ENCODE measurements at regions not wholly inside any gene's neighbourhood (a gene's known extent, or its start where the extent isn't known, plus 50 kb on each side); places are given as distances from the start of the nearest gene placed in this dataset.
"Not testable (repeated sequence)": the region's sequence is repeated elsewhere in the genome, so short reads cannot be mapped to it uniquely, and the experiment has no call there.

DNA sequence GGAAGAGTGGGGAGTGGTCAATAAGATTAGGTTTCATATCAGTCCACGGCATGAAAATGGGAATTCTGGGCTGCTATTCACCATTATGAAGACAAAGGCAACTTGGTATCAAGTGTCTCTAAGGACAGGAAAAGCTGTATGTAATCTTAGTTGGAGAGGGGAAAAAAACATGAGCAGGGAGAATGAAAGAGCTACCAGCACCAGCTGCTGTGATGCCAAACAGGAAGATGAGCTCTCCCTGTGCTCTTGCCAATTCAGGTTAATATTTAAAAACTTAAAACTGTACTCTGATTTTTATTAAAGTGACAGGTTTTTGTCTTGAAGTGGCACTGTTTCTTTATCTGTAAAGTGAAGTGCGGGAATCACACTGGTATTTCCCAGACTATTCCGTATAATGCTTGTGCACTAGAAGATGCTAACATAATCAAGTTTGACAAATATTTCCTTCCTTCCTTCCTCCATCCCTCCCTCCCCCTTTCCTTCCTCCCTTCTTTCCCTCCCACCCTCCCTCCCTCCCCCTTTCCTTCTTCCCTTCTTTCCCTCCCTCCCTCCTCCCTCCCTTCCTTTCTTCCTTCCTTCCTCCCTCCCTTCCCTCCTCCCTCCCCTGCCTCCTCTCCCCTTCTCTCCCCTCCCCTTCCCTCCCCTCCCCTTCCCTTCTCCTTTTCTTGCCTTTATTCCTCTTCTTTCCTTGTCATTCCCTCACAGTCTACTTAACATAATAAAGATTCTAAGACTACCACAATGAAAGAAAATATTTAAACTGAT lies 1383.0 kb upstream of the C9orf72 start:
- DNase-seq, result no peak

DNA sequence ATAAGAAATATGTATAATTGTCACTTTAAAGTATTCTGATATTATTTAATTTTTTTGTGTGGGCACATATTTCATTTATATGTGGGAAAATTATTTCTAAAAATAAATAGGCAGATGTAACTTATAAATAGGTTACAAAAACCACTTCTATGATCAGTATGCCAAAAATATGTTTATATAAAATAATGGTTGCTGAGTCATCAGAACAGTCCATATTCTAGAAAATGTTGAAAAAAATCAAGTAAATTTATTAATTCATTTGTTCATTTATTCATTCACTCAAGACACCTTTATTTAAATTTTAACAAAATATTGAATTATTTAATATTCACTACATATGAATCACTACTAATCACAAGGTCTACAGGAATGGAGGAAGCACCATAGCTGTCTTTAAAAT lies 1387.3 kb upstream of the C9orf72 start:
- DNase-seq, result no peak

DNA sequence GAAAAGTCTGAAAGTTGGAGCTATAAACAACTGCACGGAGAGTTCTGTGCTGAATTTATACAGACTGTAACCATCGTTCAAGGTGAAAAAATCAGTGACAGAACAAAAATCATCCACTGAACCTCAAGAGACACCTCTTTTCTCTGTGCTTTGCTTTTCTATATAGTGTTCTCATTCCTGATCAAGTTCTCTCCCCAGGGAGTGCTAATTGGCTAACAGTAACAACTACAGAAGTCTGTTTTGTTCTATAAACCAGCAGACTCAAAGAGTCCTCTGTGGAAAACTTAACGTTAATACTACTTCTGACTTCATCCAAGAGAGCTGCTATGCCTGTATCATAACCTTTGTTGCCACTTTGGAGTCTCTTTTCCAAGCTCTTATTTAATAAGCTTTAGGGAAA lies 1388.3 kb upstream of the C9orf72 start:
- DNase-seq, result no peak

DNA sequence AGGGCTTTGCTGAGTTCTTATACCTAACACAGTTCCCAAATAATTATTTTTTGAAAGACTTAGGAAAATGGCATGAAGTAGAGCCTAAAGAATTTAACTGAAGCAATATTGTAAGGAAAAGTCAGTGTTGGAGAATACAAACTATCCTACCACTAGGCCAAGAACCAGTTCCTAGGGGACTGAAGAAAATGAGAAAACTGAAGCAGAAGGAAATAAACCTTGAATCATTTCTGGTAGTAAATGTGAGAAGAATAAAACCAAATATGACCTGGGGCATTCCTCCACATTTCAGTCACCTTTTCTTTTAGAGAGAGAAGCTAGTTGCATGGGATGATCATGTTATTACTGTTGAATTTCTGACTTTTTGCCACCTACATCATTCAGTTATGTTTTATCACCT lies 1393.9 kb upstream of the C9orf72 start:
- DNase-seq, result no peak

DNA sequence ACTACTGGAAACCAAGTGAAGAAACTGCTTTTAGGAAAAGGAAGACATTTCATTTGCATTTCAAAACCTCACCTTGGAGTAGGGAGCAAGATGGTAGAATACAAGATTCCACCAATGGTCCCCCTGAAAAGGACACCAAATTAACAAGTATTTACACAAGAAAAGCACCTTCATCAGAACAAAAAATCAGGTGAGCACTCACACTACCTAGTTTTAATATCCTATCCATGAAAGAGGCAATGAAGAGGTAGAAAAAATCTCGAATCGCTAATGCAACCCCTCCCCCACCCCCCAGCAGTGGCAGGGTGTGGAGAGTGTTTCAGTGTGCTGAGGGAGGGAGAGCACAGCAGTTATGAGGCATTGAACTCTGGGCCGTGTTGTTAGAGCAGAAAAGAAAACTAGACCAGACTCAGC lies 1397.0 kb upstream of the C9orf72 start:
- DNase-seq, result no peak

DNA sequence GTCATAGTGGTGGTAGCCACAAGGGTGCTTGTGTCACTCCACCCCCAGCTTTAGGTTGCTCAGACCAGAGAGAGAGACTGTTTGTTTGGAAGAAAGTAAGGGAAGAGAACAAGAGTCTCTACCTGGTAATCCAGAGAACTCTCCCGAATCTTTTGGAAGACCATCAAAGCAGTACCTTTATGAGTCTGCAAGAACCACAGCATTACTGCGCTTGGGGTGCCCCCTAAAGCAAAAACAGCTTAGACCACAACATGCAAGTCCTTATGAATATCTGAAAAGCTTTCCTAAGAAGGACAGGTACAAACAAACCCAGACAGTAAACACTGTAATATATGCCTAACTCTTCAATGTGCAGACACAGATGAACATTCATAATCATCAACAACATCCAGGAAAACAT lies 1398.6 kb upstream of the C9orf72 start:
- DNase-seq, result no peak

DNA sequence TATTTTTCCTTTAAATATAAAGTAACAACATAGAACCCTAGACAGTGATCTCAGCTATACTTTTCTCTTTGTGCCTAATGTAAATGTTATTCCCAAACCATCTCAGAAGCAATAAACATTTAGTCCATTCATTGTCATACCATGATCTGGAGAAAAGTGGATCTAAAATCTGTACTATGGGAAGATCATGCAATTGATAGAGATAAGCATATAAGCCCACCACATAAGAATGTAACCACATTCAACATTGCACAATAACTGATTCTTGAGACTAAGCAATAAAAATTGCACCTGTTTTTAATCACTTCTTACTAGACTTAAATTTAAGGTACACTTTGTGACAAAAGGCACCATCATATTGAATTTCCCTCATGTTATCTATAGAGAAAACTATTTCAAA lies 1403.0 kb upstream of the C9orf72 start:
- no peak for DNase-seq

DNA sequence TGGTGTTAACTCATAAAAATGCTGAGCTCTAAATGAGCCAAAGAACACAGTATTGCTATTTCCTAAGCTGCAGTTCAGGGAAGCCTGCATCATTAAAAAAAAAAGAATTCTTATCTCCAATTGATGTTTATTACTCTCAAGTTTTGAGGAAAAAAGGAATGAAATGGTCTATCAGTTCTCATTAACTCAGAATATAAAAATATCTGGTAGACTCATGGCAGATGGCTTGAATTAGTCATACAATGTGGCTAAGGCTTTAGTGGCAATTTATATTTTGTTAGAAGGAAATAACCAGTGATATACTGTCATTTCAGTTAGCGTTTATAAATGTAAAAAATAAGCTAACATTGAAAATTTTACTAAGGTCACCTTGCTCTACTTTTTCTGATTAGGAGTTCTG lies 1403.4 kb upstream of the C9orf72 start:
- no peak for DNase-seq

DNA sequence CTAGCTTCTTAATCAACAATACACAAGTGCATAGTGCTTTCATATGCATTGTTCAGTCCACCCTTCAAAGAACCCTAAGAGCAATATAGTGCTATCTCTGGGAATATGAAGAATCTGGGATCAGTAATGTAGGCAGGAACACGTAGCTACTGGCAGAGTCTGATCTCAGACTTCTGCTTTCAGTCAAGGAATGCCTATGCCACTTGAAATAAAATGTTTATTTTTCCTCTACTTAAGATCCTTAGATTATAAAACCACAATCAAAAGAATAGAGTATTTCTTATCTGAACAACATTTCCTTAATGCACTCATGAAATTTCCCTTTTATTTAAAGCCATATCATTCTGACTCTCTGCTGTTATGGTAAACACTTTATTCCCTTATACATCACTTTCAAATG lies 1407.8 kb upstream of the C9orf72 start:
- DNase-seq, result no peak

DNA sequence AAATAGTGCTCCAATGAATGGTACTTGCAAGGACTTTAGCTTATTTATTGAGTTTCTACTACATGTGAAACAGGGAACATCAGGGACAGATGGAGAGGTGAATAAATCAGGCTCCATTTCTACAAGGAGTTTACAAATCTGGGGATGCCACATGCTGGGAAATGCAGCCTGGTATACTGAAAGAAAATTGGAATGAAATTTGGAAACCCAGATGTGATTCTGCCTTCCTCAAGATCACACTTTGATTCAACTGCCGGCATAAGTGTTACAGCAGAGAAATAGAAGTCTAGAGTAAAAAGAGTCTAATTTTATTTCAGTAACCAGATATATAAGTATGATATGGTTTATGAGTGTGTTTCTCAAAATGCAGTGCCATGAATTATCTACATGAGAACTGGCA lies 1408.4 kb upstream of the C9orf72 start:
- no peak for DNase-seq

DNA sequence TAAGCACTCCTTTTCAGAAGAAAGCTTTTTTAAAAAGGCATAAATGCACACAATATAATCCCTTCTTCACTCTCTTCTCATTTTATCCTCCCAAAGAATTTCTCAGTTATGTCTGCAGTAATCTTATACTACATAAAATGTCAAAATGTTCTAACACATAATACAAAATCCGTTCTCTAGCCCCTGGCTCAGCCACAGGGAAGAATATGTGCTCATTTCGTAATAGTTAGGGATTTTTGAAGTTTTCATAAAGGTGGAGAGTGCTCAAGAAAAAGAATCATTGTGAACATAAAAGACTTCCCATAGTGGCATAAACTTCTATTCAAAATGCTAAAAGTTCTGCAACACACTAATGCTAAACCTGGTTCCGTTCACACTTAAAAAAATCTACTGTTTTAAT lies 1410.7 kb upstream of the C9orf72 start:
- DNase-seq, result no peak

DNA sequence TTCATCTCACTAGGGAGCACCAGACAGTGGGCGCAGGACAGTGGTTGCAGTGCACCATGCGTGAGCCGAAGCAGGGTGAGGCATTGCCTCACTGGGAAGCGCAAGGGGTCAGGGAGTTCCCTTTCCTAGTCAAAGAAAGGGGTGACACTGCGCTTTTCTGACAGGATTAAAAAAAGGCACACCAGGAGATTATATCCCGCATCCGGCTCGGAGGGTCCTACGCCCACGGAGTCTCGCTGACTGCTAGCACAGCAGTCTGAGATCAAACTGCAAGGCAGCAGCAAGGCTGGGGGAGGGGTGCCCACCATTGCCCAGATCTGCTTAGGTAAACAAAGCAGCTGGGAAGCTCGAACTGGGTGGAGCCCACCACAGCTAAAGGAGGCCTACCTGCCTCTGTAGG lies 1416.7 kb upstream of the C9orf72 start:
- not testable (repeated sequence) for DNase-seq

DNA sequence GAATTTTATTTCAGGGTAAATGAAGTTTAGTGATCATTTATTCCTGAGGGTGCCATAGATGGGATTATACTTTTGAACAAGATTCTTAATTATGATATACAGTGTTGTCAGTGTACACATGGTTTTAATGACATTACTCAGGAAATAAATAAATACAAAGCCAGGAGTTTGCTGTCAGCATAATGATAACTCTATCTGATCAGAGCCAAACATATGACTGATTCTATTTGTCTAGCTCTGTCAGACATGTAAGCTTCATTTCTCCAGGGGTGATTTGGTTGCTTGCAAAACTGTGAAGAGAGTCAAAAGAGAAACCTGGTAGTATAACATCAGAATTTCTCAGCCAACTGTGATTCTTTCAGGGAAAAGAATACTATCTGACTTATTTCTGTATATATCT lies 1425.8 kb upstream of the C9orf72 start:
- DNase-seq, result no peak

DNA sequence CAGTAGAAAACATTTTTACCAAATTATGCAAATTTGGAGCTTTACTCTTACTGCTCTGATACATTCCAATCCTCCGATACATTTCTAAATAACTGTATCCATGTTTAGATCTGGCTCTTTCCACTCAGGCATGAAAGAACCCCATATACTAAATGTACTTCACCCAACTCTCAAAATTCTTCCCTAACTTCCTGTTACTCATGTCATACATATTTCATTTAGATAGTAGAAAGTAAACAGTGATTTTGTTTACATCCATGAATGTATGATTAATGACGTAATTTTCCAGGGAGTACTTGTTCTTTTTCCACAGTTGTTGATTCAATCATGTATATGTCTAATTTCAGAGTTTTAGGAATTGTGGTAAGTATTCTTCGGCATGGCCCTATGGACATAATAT lies 1426.5 kb upstream of the C9orf72 start:
- DNase-seq, result no peak

DNA sequence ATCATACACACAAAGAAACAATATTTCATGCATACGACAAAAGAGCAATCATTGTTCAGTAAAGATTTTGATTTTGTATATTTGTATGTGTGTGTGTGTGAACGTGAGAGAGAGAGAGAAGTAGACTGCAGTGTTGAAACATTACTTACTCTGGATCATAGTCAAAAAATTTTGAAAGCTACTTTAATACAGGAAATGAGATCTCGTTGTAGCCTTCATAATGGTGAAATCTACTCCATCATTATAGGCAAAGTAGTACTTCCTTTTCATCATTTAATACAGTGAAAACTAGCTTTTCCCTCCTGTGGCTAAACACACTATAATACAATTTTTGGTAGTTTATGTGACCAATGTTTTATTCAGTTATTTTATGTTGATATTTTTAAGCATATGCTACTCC lies 1427.7 kb upstream of the C9orf72 start:
- no peak for DNase-seq

DNA sequence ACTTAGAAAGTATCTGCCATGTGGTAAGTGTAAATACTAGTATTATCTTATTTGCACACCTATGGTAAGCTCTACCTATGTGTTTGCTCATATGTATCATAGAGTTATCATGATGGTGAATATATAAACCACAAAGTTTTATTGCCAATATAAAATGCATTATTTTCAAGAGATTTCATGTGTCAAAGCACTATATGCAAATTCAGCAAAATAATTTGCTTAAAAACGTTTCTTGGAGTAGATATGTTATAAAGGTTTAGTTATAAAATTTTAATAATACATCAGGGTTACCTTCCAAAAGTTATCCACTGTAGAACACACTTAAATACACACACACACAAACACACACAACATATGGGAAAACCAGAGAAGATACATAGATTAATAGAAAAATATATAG lies 1431.7 kb upstream of the C9orf72 start:
- no peak for DNase-seq

DNA sequence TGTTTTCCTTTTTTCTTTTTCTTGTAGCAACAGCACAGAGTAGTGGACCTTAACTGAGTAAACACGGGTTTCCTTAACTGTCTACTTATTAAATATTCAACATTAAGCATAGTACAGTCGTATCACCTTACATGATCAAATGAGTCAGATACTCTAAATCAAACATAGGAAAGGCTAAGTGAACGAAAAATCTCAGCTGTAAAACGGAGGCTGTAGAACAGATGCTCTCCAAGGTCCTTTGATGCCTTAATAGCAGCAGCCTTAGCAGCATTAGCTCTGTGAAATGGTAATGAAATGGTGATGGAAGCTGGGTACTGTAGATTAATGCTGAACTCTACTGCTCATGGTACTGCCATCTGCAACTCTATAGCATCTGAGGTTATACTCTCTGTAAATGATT lies 1433.3 kb upstream of the C9orf72 start:
- DNase-seq, result no peak

DNA sequence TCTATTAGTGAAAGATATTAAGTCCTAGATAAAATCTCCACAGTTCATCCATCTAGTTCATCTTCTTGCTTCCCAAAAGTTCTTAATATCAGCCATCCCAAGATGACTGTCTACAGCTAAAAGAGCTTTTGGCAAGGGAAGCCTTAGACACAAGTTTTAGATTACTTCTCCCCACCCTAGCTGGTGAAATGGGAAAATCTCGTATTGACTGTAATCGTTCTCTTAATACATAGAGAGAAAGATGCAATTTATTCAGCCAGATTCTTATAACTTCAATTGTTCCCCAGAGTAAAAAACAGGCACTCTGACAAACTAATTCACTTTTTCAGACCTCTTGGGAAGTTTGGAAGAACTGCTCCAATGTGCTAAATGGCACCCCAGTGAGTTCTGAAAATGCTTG lies 1439.6 kb upstream of the C9orf72 start:
- no peak for DNase-seq

DNA sequence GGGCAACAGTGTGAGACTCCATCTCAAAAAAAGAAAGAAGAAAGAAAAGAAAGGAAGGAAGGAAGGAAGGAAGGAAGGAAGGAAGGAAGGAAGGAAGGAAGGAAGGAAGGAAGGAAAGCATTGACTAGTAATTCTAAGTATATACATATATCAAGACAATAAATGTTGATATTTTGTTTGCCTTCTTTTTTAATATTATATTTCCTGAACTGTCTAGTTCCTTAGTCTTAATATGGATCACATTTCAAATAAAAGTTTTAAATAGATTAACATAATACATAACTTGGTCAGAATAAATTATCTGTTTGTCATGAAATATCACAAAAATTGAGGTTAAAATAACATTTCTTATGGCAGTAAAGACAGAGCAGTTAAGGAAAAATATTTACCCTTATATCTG lies 1448.4 kb upstream of the C9orf72 start:
- DNase-seq, result no peak

DNA sequence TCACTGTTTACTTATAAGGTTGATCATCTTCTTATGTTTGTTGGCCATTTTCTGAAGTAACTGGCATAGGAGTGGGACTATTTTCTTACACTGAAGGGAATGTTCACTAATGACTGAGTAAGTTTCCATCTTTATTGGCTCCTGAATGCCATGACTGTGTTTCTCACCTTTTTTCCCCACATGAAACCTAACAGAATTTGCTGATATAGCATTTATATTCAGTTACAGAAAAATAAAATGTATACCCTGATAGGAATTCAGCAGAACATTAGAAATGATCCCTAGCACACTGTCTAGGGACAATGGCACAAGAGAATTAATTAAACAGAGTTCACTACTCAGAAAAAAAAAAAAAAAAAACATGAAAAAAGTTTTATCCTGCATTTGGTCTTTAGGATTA lies 1465.1 kb upstream of the C9orf72 start:
- DNase-seq, result no peak

DNA sequence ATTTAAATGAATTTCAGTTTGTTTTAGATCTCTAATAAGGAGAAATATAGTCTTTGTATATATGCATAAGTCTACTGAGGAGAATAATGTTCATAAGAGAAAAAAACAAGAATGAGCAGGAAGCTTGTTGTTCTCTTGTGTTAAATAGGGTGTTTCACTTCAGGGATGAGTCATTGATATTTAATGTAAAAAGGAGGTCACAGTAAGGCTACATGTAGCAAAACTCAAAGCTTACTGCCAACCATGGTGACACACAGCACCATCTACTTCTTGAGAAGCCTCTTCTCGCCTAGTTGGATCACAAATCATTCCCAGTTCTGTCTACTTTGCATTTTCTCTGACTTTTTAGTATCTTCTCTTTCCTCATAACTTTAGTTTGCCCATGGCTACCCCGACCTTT lies 1466.0 kb upstream of the C9orf72 start:
- no peak for DNase-seq

DNA sequence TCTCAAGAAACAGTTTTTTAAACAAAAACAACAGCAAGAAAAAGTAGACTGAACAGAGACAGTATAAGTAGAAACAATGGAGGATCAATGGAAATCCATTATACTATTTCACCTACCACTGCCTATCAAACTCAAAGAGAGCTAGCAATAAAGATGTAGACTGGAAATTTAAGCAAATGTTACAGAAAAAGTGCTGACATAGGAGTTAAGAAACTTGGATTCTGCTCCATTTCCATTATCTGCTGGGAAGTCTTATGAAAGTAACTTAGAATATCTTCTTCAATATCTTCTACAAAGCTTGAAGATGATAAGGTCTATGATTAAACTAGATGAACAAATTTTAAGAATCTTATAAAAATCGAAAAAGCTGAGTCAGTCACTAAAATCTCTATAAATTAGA lies 1469.8 kb upstream of the C9orf72 start:
- no peak for DNase-seq

DNA sequence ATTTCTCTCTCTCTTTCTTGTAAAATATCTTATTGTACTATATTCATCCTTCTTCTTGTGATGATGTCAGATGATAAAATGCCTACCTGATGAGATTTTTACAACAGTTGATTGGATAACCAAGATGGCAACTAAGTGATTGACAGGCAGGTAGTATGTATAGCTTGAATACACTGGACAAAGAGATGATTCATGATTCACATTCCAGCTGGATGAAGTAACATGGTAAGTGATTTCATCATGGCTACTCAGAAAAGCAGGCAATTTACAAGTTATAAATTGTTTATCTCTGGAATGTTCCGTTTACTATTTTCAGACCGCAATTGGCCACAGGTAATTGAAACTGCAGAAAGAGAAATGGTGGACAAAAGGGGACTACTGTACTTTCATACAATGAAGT lies 1471.7 kb upstream of the C9orf72 start:
- no peak for DNase-seq

DNA sequence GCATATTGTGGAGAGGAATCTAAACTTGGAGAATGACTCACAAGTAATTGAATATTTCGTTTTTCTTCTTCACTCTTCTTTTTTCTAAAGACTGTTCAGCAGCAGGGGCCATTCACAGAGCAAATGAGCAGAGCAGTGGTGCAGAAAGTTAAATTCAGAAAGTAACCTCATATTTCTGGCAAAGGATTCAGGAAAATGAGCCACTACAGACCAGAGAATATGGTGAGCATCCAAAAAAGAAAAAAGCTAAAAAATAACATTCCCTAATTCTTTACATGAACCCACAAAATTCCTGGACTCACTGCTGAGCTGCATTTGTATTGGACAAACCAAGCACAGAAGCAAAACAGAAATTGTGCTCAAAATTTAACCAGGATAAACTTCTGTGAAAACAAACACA lies 1486.8 kb upstream of the C9orf72 start:
- no peak for DNase-seq

DNA sequence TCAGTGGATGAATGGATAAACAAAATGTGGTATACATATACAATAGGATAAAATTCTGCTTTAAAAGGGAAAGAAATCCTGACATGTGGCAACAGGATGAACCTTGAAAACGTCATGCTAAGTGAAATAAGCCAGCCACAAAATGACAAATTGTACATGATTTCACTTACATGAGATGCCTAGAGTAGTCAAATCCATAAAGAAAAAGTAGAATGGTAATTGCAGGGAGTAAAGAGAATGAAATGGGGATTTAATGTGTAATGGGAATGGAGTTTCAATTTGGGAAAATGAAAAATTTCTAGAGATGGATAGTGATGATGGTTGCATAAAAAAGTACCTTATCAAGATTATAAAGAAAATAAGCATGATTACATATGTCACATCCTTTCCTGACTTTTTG lies 1489.2 kb upstream of the C9orf72 start:
- no peak for DNase-seq

DNA sequence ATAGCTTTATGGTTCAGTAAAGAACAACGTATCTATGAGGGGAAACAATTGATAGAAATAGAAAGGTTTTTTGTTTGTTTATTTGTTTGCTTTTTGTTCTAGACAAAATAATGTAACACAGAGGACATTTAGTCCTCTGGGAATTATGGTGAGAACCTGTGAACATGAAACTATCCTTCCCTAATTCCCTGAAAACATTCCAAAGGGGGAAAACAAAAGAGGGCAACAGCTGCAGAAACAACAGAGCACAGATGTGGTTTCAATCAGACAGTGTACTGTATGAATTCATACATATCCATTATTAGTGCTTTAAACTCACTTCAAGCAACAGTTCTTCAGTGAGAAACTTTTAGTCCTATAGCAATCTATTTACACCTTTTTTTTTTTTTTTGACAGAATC lies 1489.8 kb upstream of the C9orf72 start:
- DNase-seq, result no peak
